ENCODE measurements at regions not wholly inside any gene's neighbourhood (a gene's known extent, or its start where the extent isn't known, plus 50 kb on each side); places are given as distances from the start of the nearest gene placed in this dataset.

- Histone ChIP-seq H3K27me3 (ENCODE audit: insufficient read depth, poor library complexity, severe bottlenecking) (no peaks in the 10 kb centered on the region), H3K27ac (replicated peaks) (no peak overlapping the region), H3K4me3 (replicated peaks; ENCODE audit: insufficient read depth, low read length) (no peak overlapping the region)
- DNase-seq (ENCODE audit: low read depth in 1 of 2, low spot score in 1 of 2): no peak
- TF ChIP-seq SPI1 (IDR thresholded peaks at IDR 0.05; ENCODE audit: borderline replicate concordance, low read depth): no peak
- TF ChIP-seq GABPA (IDR thresholded peaks at IDR 0.05; ENCODE audit: low read depth): no peak
- TF ChIP-seq REST (IDR thresholded peaks at IDR 0.05; ENCODE audit: insufficient replicate concordance, low read depth): no peak
- TF ChIP-seq CTCF (IDR thresholded peaks at IDR 0.05; ENCODE audit: insufficient read depth, low read length): no peak
- TF ChIP-seq POLR2AphosphoS5 (IDR thresholded peaks at IDR 0.05; ENCODE audit: low read depth): no peak
Measured at GRCh38 chr9:135373151-135373685, 106.4 kb upstream of the PPP1R26 start.

GRCh38 chr9:135373820-135374219 lies 105.8 kb upstream of the PPP1R26 start:
- no peak for DNase-seq (ENCODE audit: low read depth in 1 of 2, low spot score in 1 of 2)
- TF ChIP-seq GABPA (IDR thresholded peaks at IDR 0.05; ENCODE audit: low read depth) (no peak), SPI1 (IDR thresholded peaks at IDR 0.05; ENCODE audit: borderline replicate concordance, low read depth) (no peak), REST (IDR thresholded peaks at IDR 0.05; ENCODE audit: insufficient replicate concordance, low read depth) (no peak), CTCF (IDR thresholded peaks at IDR 0.05; ENCODE audit: insufficient read depth, low read length) (no peak), POLR2AphosphoS5 (IDR thresholded peaks at IDR 0.05; ENCODE audit: low read depth) (no peak)
- H3K4me3 ChIP-seq (replicated peaks; ENCODE audit: insufficient read depth, low read length): no peak overlapping the region
- no peaks in the 10 kb centered on the region for H3K27me3 ChIP-seq (ENCODE audit: insufficient read depth, poor library complexity, severe bottlenecking)
- H3K27ac ChIP-seq (replicated peaks): no peak overlapping the region

GRCh38 chr9:135374591-135374990 lies 105.0 kb upstream of the PPP1R26 start:
- TF ChIP-seq CTCF (IDR thresholded peaks at IDR 0.05; ENCODE audit: insufficient read depth, low read length) (no peak), POLR2AphosphoS5 (IDR thresholded peaks at IDR 0.05; ENCODE audit: low read depth) (no peak), SPI1 (IDR thresholded peaks at IDR 0.05; ENCODE audit: borderline replicate concordance, low read depth) (no peak), REST (IDR thresholded peaks at IDR 0.05; ENCODE audit: insufficient replicate concordance, low read depth) (no peak), GABPA (IDR thresholded peaks at IDR 0.05; ENCODE audit: low read depth) (no peak)
- Histone ChIP-seq H3K27ac (replicated peaks) (no peak overlapping the region), H3K4me3 (replicated peaks; ENCODE audit: insufficient read depth, low read length) (no peak overlapping the region), H3K27me3 (ENCODE audit: insufficient read depth, poor library complexity, severe bottlenecking) (no peaks in the 10 kb centered on the region)
- DNase-seq (ENCODE audit: low read depth in 1 of 2, low spot score in 1 of 2): no peak
